ENCODE measurements at regions not wholly inside any gene's neighbourhood (a gene's known extent, or its start where the extent isn't known, plus 50 kb on each side); places are given as distances from the start of the nearest gene placed in this dataset.
"Not testable (repeated sequence)": the region's sequence is repeated elsewhere in the genome, so short reads cannot be mapped to it uniquely, and the experiment has no call there.

- H3K27ac ChIP-seq (ENCODE audit: low read length) = no peak overlapping the region
- Mint-ChIP-seq H3K4me3 (no peak overlapping the region), H3K27me3 (peaks cover 0 to 3% of the 10 kb centered on the region in 2 donors), H3K4me1 (no peaks in the 10 kb centered on the region), H3K9me3 (no peaks in the 10 kb centered on the region), H3K27ac (no peak overlapping the region), H3K36me3 (no peaks in the 10 kb centered on the region)
- no peaks in the 10 kb centered on the region for H3K4me1 ChIP-seq (ENCODE audit: control insufficient read depth in 1 of 2, extremely low read depth in 1 of 2, insufficient read depth in 2 of 2, low read length in 2 of 2)
- H3K9me3 ChIP-seq = no peaks in the 10 kb centered on the region
- WGBS (ENCODE audit: insufficient coverage) = 100% methylated on average over 1 of the region's 8 CpGs
- ChIA-PET POLR2A (no interaction called here), CTCF (no interaction called here)
- ATAC-seq (replicated peaks in 1 of 4) (no peak), DNase-seq (no peak)
- H3K27me3 ChIP-seq (replicated peaks in 1 of 2; ENCODE audit: control insufficient read depth in 2 of 2, extremely low read depth in 1 of 2, insufficient read depth in 2 of 2, low read length in 1 of 2) = no peaks in the 10 kb centered on the region
- H3K4me3 ChIP-seq (ENCODE audit: control insufficient read depth in 1 of 2, extremely low read depth in 1 of 2, low read length in 1 of 2) = no peak overlapping the region
- H3K36me3 ChIP-seq (ENCODE audit: control insufficient read depth in 2 of 2, extremely low read depth in 1 of 2, insufficient read depth in 1 of 2, low read length in 1 of 2) = no peaks in the 10 kb centered on the region
Observed at GRCh38 chr5:17099946-17100345, 117.5 kb upstream of the BASP1 start.

GRCh38 chr5:17103461-17103860 is 114.0 kb upstream of the BASP1 start:
- 50% methylated on average over 1 of the region's 3 CpGs for WGBS (ENCODE audit: insufficient coverage)
- Mint-ChIP-seq H3K27me3 (peaks cover 0 to 4% of the 10 kb centered on the region in 2 donors), H3K9me3 (no peaks in the 10 kb centered on the region), H3K27ac (no peak overlapping the region), H3K36me3 (no peaks in the 10 kb centered on the region), H3K4me1 (no peaks in the 10 kb centered on the region), H3K4me3 (no peak overlapping the region)
- Histone ChIP-seq H3K9me3 (no peaks in the 10 kb centered on the region), H3K36me3 (ENCODE audit: control insufficient read depth in 2 of 2, extremely low read depth in 1 of 2, insufficient read depth in 1 of 2, low read length in 1 of 2) (no peaks in the 10 kb centered on the region), H3K4me3 (ENCODE audit: control insufficient read depth in 1 of 2, extremely low read depth in 1 of 2, low read length in 1 of 2) (no peak overlapping the region), H3K27ac (ENCODE audit: low read length) (no peak overlapping the region), H3K27me3 (replicated peaks in 1 of 2; ENCODE audit: control insufficient read depth in 2 of 2, extremely low read depth in 1 of 2, insufficient read depth in 2 of 2, low read length in 1 of 2) (no peaks in the 10 kb centered on the region), H3K4me1 (ENCODE audit: control insufficient read depth in 1 of 2, extremely low read depth in 1 of 2, insufficient read depth in 2 of 2, low read length in 2 of 2) (no peaks in the 10 kb centered on the region)
- ATAC-seq (replicated peaks in 1 of 4) = no peak
- ChIA-PET CTCF (no interaction called here), POLR2A (no interaction called here)
- DNase-seq = no peak

GRCh38 chr5:17105744-17106418 is 111.5 kb upstream of the BASP1 start:
- no peaks in the 10 kb centered on the region for H3K4me1 ChIP-seq (ENCODE audit: control insufficient read depth in 1 of 2, extremely low read depth in 1 of 2, insufficient read depth in 2 of 2, low read length in 2 of 2)
- no peak for ATAC-seq (replicated peaks in 1 of 4)
- CTCF ChIA-PET = no interaction called here
- no peak for DNase-seq
- peaks cover 0 to 4% of the 10 kb centered on the region in 2 donors for H3K27me3 Mint-ChIP-seq
- no peak overlapping the region for H3K4me3 Mint-ChIP-seq
- H3K9me3 Mint-ChIP-seq = no peaks in the 10 kb centered on the region
- H3K4me3 ChIP-seq (ENCODE audit: control insufficient read depth in 1 of 2, extremely low read depth in 1 of 2, low read length in 1 of 2) = no peak overlapping the region
- H3K27ac Mint-ChIP-seq = no peak overlapping the region
- no peaks in the 10 kb centered on the region for H3K9me3 ChIP-seq
- H3K27me3 ChIP-seq (replicated peaks in 1 of 2; ENCODE audit: control insufficient read depth in 2 of 2, extremely low read depth in 1 of 2, insufficient read depth in 2 of 2, low read length in 1 of 2) = no peaks in the 10 kb centered on the region
- POLR2A ChIA-PET = no interaction called here
- no peaks in the 10 kb centered on the region for H3K4me1 Mint-ChIP-seq
- no peaks in the 10 kb centered on the region for H3K36me3 Mint-ChIP-seq
- H3K36me3 ChIP-seq (ENCODE audit: control insufficient read depth in 2 of 2, extremely low read depth in 1 of 2, insufficient read depth in 1 of 2, low read length in 1 of 2) = no peaks in the 10 kb centered on the region
- no peak overlapping the region for H3K27ac ChIP-seq (ENCODE audit: low read length)
- 94% methylated on average over 2 of the region's 5 CpGs for WGBS (ENCODE audit: insufficient coverage)

GRCh38 chr5:17106521-17106920 is 110.9 kb upstream of the BASP1 start:
- 40% methylated on average over 1 of the region's 4 CpGs for WGBS (ENCODE audit: insufficient coverage)
- Mint-ChIP-seq H3K9me3 (no peaks in the 10 kb centered on the region), H3K4me3 (no peak overlapping the region), H3K4me1 (no peaks in the 10 kb centered on the region), H3K27me3 (peaks cover 0 to 4% of the 10 kb centered on the region in 2 donors), H3K36me3 (no peaks in the 10 kb centered on the region), H3K27ac (no peak overlapping the region)
- H3K9me3 ChIP-seq = no peaks in the 10 kb centered on the region
- ATAC-seq (replicated peaks in 1 of 4) (no peak), DNase-seq (no peak)
- H3K27ac ChIP-seq (ENCODE audit: low read length) = no peak overlapping the region
- no peaks in the 10 kb centered on the region for H3K27me3 ChIP-seq (replicated peaks in 1 of 2; ENCODE audit: control insufficient read depth in 2 of 2, extremely low read depth in 1 of 2, insufficient read depth in 2 of 2, low read length in 1 of 2)
- ChIA-PET CTCF (no interaction called here), POLR2A (no interaction called here)
- no peak overlapping the region for H3K4me3 ChIP-seq (ENCODE audit: control insufficient read depth in 1 of 2, extremely low read depth in 1 of 2, low read length in 1 of 2)
- H3K4me1 ChIP-seq (ENCODE audit: control insufficient read depth in 1 of 2, extremely low read depth in 1 of 2, insufficient read depth in 2 of 2, low read length in 2 of 2) = no peaks in the 10 kb centered on the region
- H3K36me3 ChIP-seq (ENCODE audit: control insufficient read depth in 2 of 2, extremely low read depth in 1 of 2, insufficient read depth in 1 of 2, low read length in 1 of 2) = no peaks in the 10 kb centered on the region

- H3K27me3 Mint-ChIP-seq; H3K4me3 Mint-ChIP-seq; POLR2A ChIA-PET; H3K27ac ChIP-seq (ENCODE audit: low read length); H3K4me3 ChIP-seq (ENCODE audit: control insufficient read depth in 1 of 2, extremely low read depth in 1 of 2, low read length in 1 of 2); CTCF ChIA-PET; H3K27ac Mint-ChIP-seq; H3K9me3 Mint-ChIP-seq; DNase-seq; H3K4me1 ChIP-seq (ENCODE audit: control insufficient read depth in 1 of 2, extremely low read depth in 1 of 2, insufficient read depth in 2 of 2, low read length in 2 of 2); H3K9me3 ChIP-seq; H3K4me1 Mint-ChIP-seq; H3K36me3 ChIP-seq (ENCODE audit: control insufficient read depth in 2 of 2, extremely low read depth in 1 of 2, insufficient read depth in 1 of 2, low read length in 1 of 2); H3K36me3 Mint-ChIP-seq; H3K27me3 ChIP-seq (replicated peaks in 1 of 2; ENCODE audit: control insufficient read depth in 2 of 2, extremely low read depth in 1 of 2, insufficient read depth in 2 of 2, low read length in 1 of 2); ATAC-seq (replicated peaks in 1 of 4): not testable (repeated sequence)
- 53% methylated on average over 3 of the region's 3 CpGs for WGBS (ENCODE audit: insufficient coverage)
Observed at GRCh38 chr5:17112091-17112716, 105.2 kb upstream of the BASP1 start.

- H3K9me3 ChIP-seq = no peaks in the 10 kb centered on the region
- DNase-seq (no peak), ATAC-seq (replicated peaks in 1 of 4) (no peak)
- peaks cover under 1 to 1% of the 10 kb centered on the region in 2 donors for H3K27me3 Mint-ChIP-seq
- 100% methylated on average over 1 of the region's 9 CpGs for WGBS (ENCODE audit: insufficient coverage)
- no peaks in the 10 kb centered on the region for H3K36me3 Mint-ChIP-seq
- CTCF ChIA-PET = interaction anchor here in 1 of 2 donors (0.6 kb wide), 1 partner anchor 1374 kb away, joined by 3 read pairs; no protein-coding TSS in a partner anchor
- no peaks in the 10 kb centered on the region for H3K4me1 ChIP-seq (ENCODE audit: control insufficient read depth in 1 of 2, extremely low read depth in 1 of 2, insufficient read depth in 2 of 2, low read length in 2 of 2)
- no peaks in the 10 kb centered on the region for H3K4me1 Mint-ChIP-seq
- H3K4me3 Mint-ChIP-seq = no peak overlapping the region
- H3K36me3 ChIP-seq (ENCODE audit: control insufficient read depth in 2 of 2, extremely low read depth in 1 of 2, insufficient read depth in 1 of 2, low read length in 1 of 2) = no peaks in the 10 kb centered on the region
- no peak overlapping the region for H3K27ac Mint-ChIP-seq
- no peak overlapping the region for H3K4me3 ChIP-seq (ENCODE audit: control insufficient read depth in 1 of 2, extremely low read depth in 1 of 2, low read length in 1 of 2)
- no peaks in the 10 kb centered on the region for H3K9me3 Mint-ChIP-seq
- POLR2A ChIA-PET = no interaction called here
- H3K27ac ChIP-seq (ENCODE audit: low read length) = no peak overlapping the region
- H3K27me3 ChIP-seq (replicated peaks in 1 of 2; ENCODE audit: control insufficient read depth in 2 of 2, extremely low read depth in 1 of 2, insufficient read depth in 2 of 2, low read length in 1 of 2) = no peaks in the 10 kb centered on the region
Observed at GRCh38 chr5:17113174-17113958, 104.1 kb upstream of the BASP1 start.
